Cardiac muscle cell (in vitro differentiated cells and primary cell): ENCODE measurements at regions not wholly inside any gene's neighbourhood (a gene's known extent, or its start where the extent isn't known, plus 50 kb on each side); places are given as distances from the start of the nearest gene placed in this dataset.

ENCODE experiments used
- DNase-seq, 2 donors: peaks; one replicate each; pipeline versions ENCODE4 v3.0.0 to v3.0.0-alpha.2; 2010 to 2017; ENCODE audit warnings: low read depth in 1 of 2, low spot score in 1 of 2
- H3K27ac ChIP-seq: fragments of 200-600 bp; sonication (generic); 2 replicates; pipeline ENCODE4 v1.5.1; 2016
- H3K27me3 ChIP-seq: fragments of 200-600 bp; sonication (generic); 2 replicates; pipeline ENCODE4 v1.6.0; 2016; ENCODE audit warnings: control low read depth
- H3K36me3 ChIP-seq: fragments of 200-600 bp; sonication (generic); 2 replicates; pipeline ENCODE4 v1.5.1; 2016; ENCODE audit warnings: control low read depth
- H3K4me1 ChIP-seq: fragments of 200-600 bp; sonication (generic); 2 replicates; pipeline ENCODE4 v1.8.1; 2017; ENCODE audit warnings: low read depth, mild to moderate bottlenecking, mixed run types
- H3K4me3 ChIP-seq: fragments of 200-600 bp; sonication (generic); 2 replicates; pipeline ENCODE4 v1.5.1; 2016; ENCODE audit warnings: mild to moderate bottlenecking
- H3K9me3 ChIP-seq: fragments of 200-600 bp; sonication (generic); 2 replicates; pipeline ENCODE4 v1.5.1; 2017; ENCODE audit warnings: low read depth, mild to moderate bottlenecking, control low read depth
- CTCF ChIP-seq: IDR thresholded peaks from 2 replicates; pipeline ENCODE4 v1.5.1; 2012; ENCODE audit warnings: low read depth, mild to moderate bottlenecking, low read length

- Histone ChIP-seq H3K36me3 (no peaks in the 10 kb centered on the region), H3K27ac (no peak overlapping the region), H3K9me3 (no peaks in the 10 kb centered on the region), H3K4me1 (no peaks in the 10 kb centered on the region), H3K4me3 (no peak overlapping the region), H3K27me3 (no peaks in the 10 kb centered on the region)
- TF ChIP-seq CTCF = peak; percentile 14
- peak in 1 of 2 donors; percentile 66 for DNase-seq
Measured at GRCh38 chr3:106628407-106628806, 748.8 kb upstream of the CCDC54 start.

- no peak for DNase-seq
- no peaks in the 10 kb centered on the region for H3K36me3 ChIP-seq
- TF ChIP-seq CTCF = no peak
- H3K27me3 ChIP-seq = no peaks in the 10 kb centered on the region
- no peak overlapping the region for H3K4me3 ChIP-seq
- H3K9me3 ChIP-seq = no peaks in the 10 kb centered on the region
- no peak overlapping the region for H3K27ac ChIP-seq
- no peaks in the 10 kb centered on the region for H3K4me1 ChIP-seq
Measured at GRCh38 chr3:106629215-106629832, 747.9 kb upstream of the CCDC54 start.

GRCh38 chr3:106631373-106632108 is 745.7 kb upstream of the CCDC54 start:
- Histone ChIP-seq H3K27me3 (no peaks in the 10 kb centered on the region), H3K9me3 (no peaks in the 10 kb centered on the region), H3K27ac (no peak overlapping the region), H3K4me1 (no peaks in the 10 kb centered on the region), H3K4me3 (no peak overlapping the region), H3K36me3 (no peaks in the 10 kb centered on the region)
- no peak for TF ChIP-seq CTCF
- DNase-seq = no peak

- Histone ChIP-seq H3K27ac (no peak overlapping the region), H3K4me3 (no peak overlapping the region), H3K9me3 (no peaks in the 10 kb centered on the region), H3K4me1 (no peaks in the 10 kb centered on the region), H3K27me3 (no peaks in the 10 kb centered on the region), H3K36me3 (no peaks in the 10 kb centered on the region)
- DNase-seq = peak in 1 of 2 donors; percentile 77
- no peak for TF ChIP-seq CTCF
Measured at GRCh38 chr3:106635271-106635670, 742.0 kb upstream of the CCDC54 start.

- no peak for DNase-seq
- no peak for TF ChIP-seq CTCF
- H3K4me1 ChIP-seq = no peaks in the 10 kb centered on the region
- no peaks in the 10 kb centered on the region for H3K9me3 ChIP-seq
- no peak overlapping the region for H3K27ac ChIP-seq
- H3K27me3 ChIP-seq = no peaks in the 10 kb centered on the region
- H3K4me3 ChIP-seq = no peak overlapping the region
- H3K36me3 ChIP-seq = no peaks in the 10 kb centered on the region
Measured at GRCh38 chr3:106635826-106636225, 741.4 kb upstream of the CCDC54 start.
